Fibroblast of lung (primary cell): ENCODE measurements at regions not wholly inside any gene's neighbourhood (a gene's known extent, or its start where the extent isn't known, plus 50 kb on each side); places are given as distances from the start of the nearest gene placed in this dataset.
A peak's percentile ranks its signal among the peaks of the same experiment; 100 is the strongest.

Source experiments
- DNase-seq, 2 donors: peaks; one replicate each; pipeline versions ENCODE4 v3.0.0 to v3.0.0-alpha.2; 2010; ENCODE audit warnings: low read depth in 2 of 2
- H2AFZ ChIP-seq: 2 replicates; pipeline ENCODE4 v1.5.1; 2012; ENCODE audit warnings: low read length, control low read depth, inconsistent platforms
- H3K27ac ChIP-seq: 2 replicates; pipeline ENCODE4 v1.5.1; 2011; ENCODE audit warnings: low read length, control low read depth; ENCODE audit not compliant: insufficient read depth
- H3K27me3 ChIP-seq: 2 replicates; pipeline ENCODE4 v1.5.1; 2011; ENCODE audit warnings: mild to moderate bottlenecking, low read length; ENCODE audit not compliant: control insufficient read depth, insufficient read depth
- H3K36me3 ChIP-seq: 2 replicates; pipeline ENCODE4 v1.5.1; 2011; ENCODE audit warnings: low read length; ENCODE audit not compliant: control insufficient read depth, insufficient read depth
- H3K4me1 ChIP-seq: 2 replicates; pipeline ENCODE4 v1.5.1; 2011; ENCODE audit warnings: low read length; ENCODE audit not compliant: control insufficient read depth, insufficient read depth; ENCODE audit errors: extremely low read depth
- H3K4me2 ChIP-seq: 2 replicates; pipeline ENCODE4 v1.5.1; 2011; ENCODE audit warnings: low read length, control low read depth; ENCODE audit not compliant: insufficient read depth; ENCODE audit errors: extremely low read depth
- H3K4me3 ChIP-seq, 4 experiments: fragments of 200-600 bp in 1 of 4; sonication (generic) in 1 of 4; replicated peaks in 1 of 4; 2 replicates each; pipeline ENCODE4 v1.5.1; 2011 to 2016; ENCODE audit warnings: low read length in 4 of 4, low read depth in 3 of 4, mild to moderate bottlenecking in 3 of 4, control low read depth in 2 of 4, inconsistent platforms in 1 of 4, mixed read lengths in 1 of 4; ENCODE audit not compliant: insufficient read depth in 1 of 4; ENCODE audit errors: control extremely low read depth in 1 of 4
- H3K79me2 ChIP-seq: 2 replicates; pipeline ENCODE4 v1.5.1; 2012; ENCODE audit warnings: mild to moderate bottlenecking, low read length, inconsistent platforms; ENCODE audit not compliant: control insufficient read depth, insufficient read depth
- H3K9ac ChIP-seq: 2 replicates; pipeline ENCODE4 v1.5.1; 2011; ENCODE audit warnings: mild to moderate bottlenecking, low read length, control low read depth; ENCODE audit not compliant: insufficient read depth
- H3K9me3 ChIP-seq: 2 replicates; pipeline ENCODE4 v1.5.1; 2012; ENCODE audit warnings: low read depth, low read length; ENCODE audit not compliant: control insufficient read depth, insufficient read depth
- H4K20me1 ChIP-seq: 2 replicates; pipeline ENCODE4 v1.5.1; 2011; ENCODE audit warnings: low read length; ENCODE audit not compliant: control insufficient read depth, insufficient read depth; ENCODE audit errors: extremely low read depth
- CTCF ChIP-seq, 2 donors: IDR thresholded peaks in 1 of 2; conservative IDR thresholded peaks in 1 of 2; 1 replicate in 1 of 2; 2 replicates in 1 of 2; pipeline ENCODE4 v1.5.1; 2011 to 2012; ENCODE audit warnings: low read length in 2 of 2, control low read depth in 1 of 2, inconsistent platforms in 1 of 2, low read depth in 1 of 2, mild to moderate bottlenecking in 1 of 2
- EZH2 ChIP-seq: IDR thresholded peaks from 2 replicates; pipeline ENCODE4 v1.5.1; 2012; ENCODE audit warnings: low read length, control low read depth, mild to moderate bottlenecking; ENCODE audit errors: missing control alignments

- Histone ChIP-seq H3K9ac (no peak overlapping the region), H3K36me3 (no peaks in the 10 kb centered on the region), H4K20me1 (no peaks in the 10 kb centered on the region), H3K4me2 (no peak overlapping the region), H3K79me2 (no peaks in the 10 kb centered on the region), H2AFZ (no peak overlapping the region), H3K9me3 (no peaks in the 10 kb centered on the region), H3K4me1 (no peaks in the 10 kb centered on the region), H3K27me3 (no peaks in the 10 kb centered on the region), H3K4me3 (no peak overlapping the region), H3K27ac (no peak overlapping the region)
- peak in 1 of 2 donors; percentile 49 for DNase-seq
- TF ChIP-seq EZH2 (no peak), CTCF (conservative IDR thresholded peaks at IDR 0.05 in 1 of 2, IDR thresholded peaks at IDR 0.05 in 1 of 2; ENCODE audit: low read depth in 1 of 2, low read length in 2 of 2) (no peak)
Measured at GRCh38 chr13:73129023-73129422, 70.2 kb downstream of the KLF5 start.
